ENCODE measurements at regions not wholly inside any gene's neighbourhood (a gene's known extent, or its start where the extent isn't known, plus 50 kb on each side); places are given as distances from the start of the nearest gene placed in this dataset.

GRCh38 chr4:17195461-17196275, 297.2 kb upstream of the LDB2 start:
- TF ChIP-seq, protein P1, sequence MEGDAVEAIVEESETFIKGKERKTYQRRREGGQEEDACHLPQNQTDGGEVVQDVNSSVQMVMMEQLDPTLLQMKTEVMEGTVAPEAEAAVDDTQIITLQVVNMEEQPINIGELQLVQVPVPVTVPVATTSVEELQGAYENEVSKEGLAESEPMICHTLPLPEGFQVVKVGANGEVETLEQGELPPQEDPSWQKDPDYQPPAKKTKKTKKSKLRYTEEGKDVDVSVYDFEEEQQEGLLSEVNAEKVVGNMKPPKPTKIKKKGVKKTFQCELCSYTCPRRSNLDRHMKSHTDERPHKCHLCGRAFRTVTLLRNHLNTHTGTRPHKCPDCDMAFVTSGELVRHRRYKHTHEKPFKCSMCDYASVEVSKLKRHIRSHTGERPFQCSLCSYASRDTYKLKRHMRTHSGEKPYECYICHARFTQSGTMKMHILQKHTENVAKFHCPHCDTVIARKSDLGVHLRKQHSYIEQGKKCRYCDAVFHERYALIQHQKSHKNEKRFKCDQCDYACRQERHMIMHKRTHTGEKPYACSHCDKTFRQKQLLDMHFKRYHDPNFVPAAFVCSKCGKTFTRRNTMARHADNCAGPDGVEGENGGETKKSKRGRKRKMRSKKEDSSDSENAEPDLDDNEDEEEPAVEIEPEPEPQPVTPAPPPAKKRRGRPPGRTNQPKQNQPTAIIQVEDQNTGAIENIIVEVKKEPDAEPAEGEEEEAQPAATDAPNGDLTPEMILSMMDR (IDR thresholded peaks at IDR 0.05; ENCODE audit: low read depth, low read length, missing control alignments): no peak
- H3K4me3 ChIP-seq (replicated peaks; ENCODE audit: low read depth, low read length): no peak overlapping the region
- no peak for DNase-seq (ENCODE audit: extremely low read depth, low read depth)

DNA sequence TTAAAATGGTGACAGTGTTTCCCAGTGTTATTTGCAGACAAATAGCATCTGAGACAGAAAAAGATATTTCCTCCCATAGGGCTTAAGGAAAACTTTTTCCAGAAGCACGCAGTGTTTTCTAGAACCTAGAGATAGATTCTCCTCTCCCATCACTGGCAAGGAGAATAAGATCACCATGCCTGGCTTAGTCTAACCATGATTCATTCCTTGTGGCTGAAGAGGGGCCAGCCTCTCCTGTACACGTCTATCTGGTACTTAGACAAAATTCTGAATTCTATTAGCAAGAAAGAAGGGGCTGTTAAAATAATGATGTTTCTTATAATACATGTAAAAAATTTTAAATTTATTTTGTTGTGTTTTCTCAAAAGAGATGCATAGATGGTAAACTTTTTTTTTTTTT, 296.1 kb upstream of the LDB2 start:
- no peak overlapping the region for H3K4me3 ChIP-seq (replicated peaks; ENCODE audit: low read depth, low read length)

GRCh38 chr4:17189759-17190158, 291.3 kb upstream of the LDB2 start:
- TF ChIP-seq, protein P1 (IDR thresholded peaks at IDR 0.05; ENCODE audit: low read depth, low read length, missing control alignments): no peak
- no peak overlapping the region for H3K4me3 ChIP-seq (replicated peaks; ENCODE audit: low read depth, low read length)
- no peak for DNase-seq (ENCODE audit: extremely low read depth, low read depth)

More for the DNA sequence above, 296.1 kb upstream of the LDB2 start:
- TF ChIP-seq, protein P1 (IDR thresholded peaks at IDR 0.05; ENCODE audit: low read depth, low read length, missing control alignments): no peak
- DNase-seq (ENCODE audit: extremely low read depth, low read depth): no peak

DNA sequence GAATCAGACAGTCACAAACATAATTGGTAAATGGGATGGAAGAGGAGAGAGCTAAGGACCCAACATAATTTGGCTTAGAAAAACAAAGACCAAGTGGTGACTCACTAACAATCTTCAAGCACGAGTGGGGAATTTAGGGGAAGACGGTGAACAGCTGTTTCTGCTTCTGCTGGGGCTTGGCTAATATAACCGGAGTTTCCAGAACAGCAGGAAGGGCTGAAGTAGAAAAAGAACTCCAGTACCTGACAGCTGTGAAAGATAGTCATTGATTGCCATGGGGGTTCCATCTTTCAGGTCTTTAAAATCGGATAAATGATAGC, 290.9 kb upstream of the LDB2 start:
- TF ChIP-seq, protein P1 (IDR thresholded peaks at IDR 0.05; ENCODE audit: low read depth, low read length, missing control alignments): no peak
- H3K4me3 ChIP-seq (replicated peaks; ENCODE audit: low read depth, low read length): no peak overlapping the region
- peak; percentile 59 for DNase-seq (ENCODE audit: extremely low read depth, low read depth)

GRCh38 chr4:17188547-17189400, 290.3 kb upstream of the LDB2 start:
- TF ChIP-seq, protein P1 (IDR thresholded peaks at IDR 0.05; ENCODE audit: low read depth, low read length, missing control alignments): no peak
- no peak overlapping the region for H3K4me3 ChIP-seq (replicated peaks; ENCODE audit: low read depth, low read length)
- no peak for DNase-seq (ENCODE audit: extremely low read depth, low read depth)

- H3K4me3 ChIP-seq (replicated peaks; ENCODE audit: low read depth, low read length): no peak overlapping the region
- no peak for DNase-seq (ENCODE audit: extremely low read depth, low read depth)
- TF ChIP-seq, protein P1 (IDR thresholded peaks at IDR 0.05; ENCODE audit: low read depth, low read length, missing control alignments): no peak
Observed at GRCh38 chr4:17188125-17188524, 289.7 kb upstream of the LDB2 start.

Data from HFF-Myc (cell line).